Astrocyte (in vitro differentiated cells and primary cell): ENCODE measurements at regions not wholly inside any gene's neighbourhood (a gene's known extent, or its start where the extent isn't known, plus 50 kb on each side); places are given as distances from the start of the nearest gene placed in this dataset.

Source experiments
- DNase-seq: peaks from one replicate; pipeline ENCODE4 v3.0.0-alpha.2; 2010; ENCODE audit warnings: low read depth
- FAIRE-seq: peaks from 2 replicates; lab custom pipeline; 2011; peaks lifted over from hg19 to GRCh38; lab: Jason Lieb, UNC
- H2AFZ ChIP-seq: 2 replicates; pipeline ENCODE4 v1.6.0; 2012; ENCODE audit warnings: low read depth, low read length, inconsistent platforms
- H3K27ac ChIP-seq: 2 replicates; pipeline ENCODE4 v1.5.1; 2011; ENCODE audit warnings: low read depth, low read length, inconsistent platforms
- H3K27me3 ChIP-seq: 2 replicates; pipeline ENCODE4 v1.6.0; 2011; ENCODE audit warnings: low read length, inconsistent platforms; ENCODE audit not compliant: insufficient read depth
- H3K36me3 ChIP-seq: 2 replicates; pipeline ENCODE4 v1.5.1; 2011; ENCODE audit warnings: low read length, inconsistent platforms; ENCODE audit not compliant: insufficient read depth
- H3K4me1 ChIP-seq: 2 replicates; pipeline ENCODE4 v1.5.1; 2011; ENCODE audit warnings: low read length, inconsistent platforms; ENCODE audit not compliant: insufficient read depth
- H3K4me2 ChIP-seq: 2 replicates; pipeline ENCODE4 v1.6.0; 2012; ENCODE audit warnings: low read length, inconsistent platforms
- H3K4me3 ChIP-seq: 2 replicates; pipeline ENCODE4 v1.5.1; 2011; ENCODE audit warnings: low read depth, mild to moderate bottlenecking, low read length, inconsistent platforms; ENCODE audit not compliant: insufficient read depth
- H3K79me2 ChIP-seq: 2 replicates; pipeline ENCODE4 v1.6.0; 2012; ENCODE audit warnings: mild to moderate bottlenecking, low read length, inconsistent platforms; ENCODE audit not compliant: insufficient read depth
- H3K9ac ChIP-seq: 2 replicates; pipeline ENCODE4 v1.6.0; 2012; ENCODE audit warnings: mild to moderate bottlenecking, low read length, inconsistent platforms
- H3K9me3 ChIP-seq: 2 replicates; pipeline ENCODE4 v1.5.1; 2012; ENCODE audit warnings: low read depth, mild to moderate bottlenecking, low read length, inconsistent platforms; ENCODE audit not compliant: insufficient read depth
- H4K20me1 ChIP-seq: 2 replicates; pipeline ENCODE4 v1.6.0; 2012; ENCODE audit warnings: low read length, inconsistent platforms; ENCODE audit not compliant: insufficient read depth
- H3K27ac Mint-ChIP-seq: one replicate; pipeline ENCODE4 v1.8.0; 2021; ENCODE audit warnings: mild to moderate bottlenecking, mixed read lengths; ENCODE audit not compliant: unreplicated experiment
- H3K27me3 Mint-ChIP-seq: one replicate; pipeline ENCODE4 v1.8.0; 2021; ENCODE audit warnings: low read depth, mixed read lengths; ENCODE audit not compliant: unreplicated experiment
- H3K36me3 Mint-ChIP-seq: one replicate; pipeline ENCODE4 v1.8.0; 2021; ENCODE audit warnings: low read depth, mixed read lengths; ENCODE audit not compliant: unreplicated experiment
- H3K4me1 Mint-ChIP-seq: one replicate; pipeline ENCODE4 v1.8.0; 2021; ENCODE audit warnings: low read depth, mixed read lengths; ENCODE audit not compliant: unreplicated experiment
- H3K4me3 Mint-ChIP-seq: one replicate; pipeline ENCODE4 v1.8.0; 2021; ENCODE audit warnings: mild to moderate bottlenecking, moderate library complexity, mixed read lengths; ENCODE audit not compliant: unreplicated experiment
- H3K9me3 Mint-ChIP-seq: one replicate; pipeline ENCODE4 v1.8.0; 2021; ENCODE audit warnings: mild to moderate bottlenecking, mixed read lengths; ENCODE audit not compliant: unreplicated experiment
- EZH2 ChIP-seq: IDR thresholded peaks from 2 replicates; pipeline ENCODE4 v1.6.1; 2012; ENCODE audit warnings: mild to moderate bottlenecking, low read length, inconsistent platforms; ENCODE audit not compliant: insufficient read depth
- TF ChIP-seq, protein P1 (sequence below): IDR thresholded peaks from 2 replicates; pipeline ENCODE4 v1.5.1; 2011; ENCODE audit warnings: low read depth, mild to moderate bottlenecking, inconsistent platforms, low read length, moderate library complexity; ENCODE audit not compliant: insufficient read depth

- Histone ChIP-seq H3K27me3 (no peaks in the 10 kb centered on the region), H3K4me2 (no peak overlapping the region), H4K20me1 (no peaks in the 10 kb centered on the region), H3K9me3 (no peaks in the 10 kb centered on the region), H3K79me2 (no peaks in the 10 kb centered on the region), H3K9ac (no peak overlapping the region), H3K27ac (no peak overlapping the region), H2AFZ (no peak overlapping the region), H3K4me3 (no peak overlapping the region), H3K4me1 (no peaks in the 10 kb centered on the region), H3K36me3 (no peaks in the 10 kb centered on the region)
- Mint-ChIP-seq H3K36me3 (no peaks in the 10 kb centered on the region), H3K27me3 (no peaks in the 10 kb centered on the region), H3K27ac (no peak overlapping the region), H3K4me3 (no peak overlapping the region), H3K9me3 (no peaks in the 10 kb centered on the region), H3K4me1 (peaks cover 3% of the 10 kb centered on the region)
- TF ChIP-seq, protein P1, sequence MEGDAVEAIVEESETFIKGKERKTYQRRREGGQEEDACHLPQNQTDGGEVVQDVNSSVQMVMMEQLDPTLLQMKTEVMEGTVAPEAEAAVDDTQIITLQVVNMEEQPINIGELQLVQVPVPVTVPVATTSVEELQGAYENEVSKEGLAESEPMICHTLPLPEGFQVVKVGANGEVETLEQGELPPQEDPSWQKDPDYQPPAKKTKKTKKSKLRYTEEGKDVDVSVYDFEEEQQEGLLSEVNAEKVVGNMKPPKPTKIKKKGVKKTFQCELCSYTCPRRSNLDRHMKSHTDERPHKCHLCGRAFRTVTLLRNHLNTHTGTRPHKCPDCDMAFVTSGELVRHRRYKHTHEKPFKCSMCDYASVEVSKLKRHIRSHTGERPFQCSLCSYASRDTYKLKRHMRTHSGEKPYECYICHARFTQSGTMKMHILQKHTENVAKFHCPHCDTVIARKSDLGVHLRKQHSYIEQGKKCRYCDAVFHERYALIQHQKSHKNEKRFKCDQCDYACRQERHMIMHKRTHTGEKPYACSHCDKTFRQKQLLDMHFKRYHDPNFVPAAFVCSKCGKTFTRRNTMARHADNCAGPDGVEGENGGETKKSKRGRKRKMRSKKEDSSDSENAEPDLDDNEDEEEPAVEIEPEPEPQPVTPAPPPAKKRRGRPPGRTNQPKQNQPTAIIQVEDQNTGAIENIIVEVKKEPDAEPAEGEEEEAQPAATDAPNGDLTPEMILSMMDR = no peak
- TF ChIP-seq EZH2 = no peak
- FAIRE-seq (no peak), DNase-seq (no peak)
These were observed 219.0 kb upstream of the SPRY2 start for GRCh38 chr13:80559944-80560343.

DNA sequence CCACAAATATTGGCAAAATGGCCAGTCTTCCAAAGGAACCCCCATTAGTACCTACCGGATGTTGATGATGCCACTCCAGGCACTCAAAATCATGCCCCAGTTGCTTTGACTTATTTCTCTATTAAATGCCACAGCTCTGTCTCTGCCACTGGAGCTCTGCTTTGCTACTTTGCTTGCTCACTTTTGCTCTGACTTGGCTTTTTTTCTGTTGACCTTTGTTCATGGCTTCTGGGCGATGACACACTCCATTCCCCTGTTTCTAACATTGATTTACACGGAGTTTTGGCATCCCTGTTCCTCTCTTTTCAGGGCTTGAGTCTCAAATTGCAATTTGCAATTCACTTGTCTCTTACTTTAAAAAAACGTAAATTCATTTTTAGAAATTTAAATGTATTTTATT is 217.1 kb upstream of the SPRY2 start:
- H2AFZ ChIP-seq = no peak overlapping the region
- no peak overlapping the region for H3K4me3 Mint-ChIP-seq
- no peak for DNase-seq

More for the DNA sequence above, 217.1 kb upstream of the SPRY2 start:
- Mint-ChIP-seq H3K9me3 (no peaks in the 10 kb centered on the region), H3K27me3 (no peaks in the 10 kb centered on the region), H3K36me3 (no peaks in the 10 kb centered on the region), H3K4me1 (peaks cover 3% of the 10 kb centered on the region), H3K27ac (no peak overlapping the region)
- Histone ChIP-seq H3K9me3 (no peaks in the 10 kb centered on the region), H3K4me3 (no peak overlapping the region), H3K79me2 (no peaks in the 10 kb centered on the region), H3K27ac (no peak overlapping the region), H3K9ac (no peak overlapping the region), H3K27me3 (no peaks in the 10 kb centered on the region), H3K4me1 (no peaks in the 10 kb centered on the region), H3K4me2 (no peak overlapping the region), H4K20me1 (no peaks in the 10 kb centered on the region), H3K36me3 (no peaks in the 10 kb centered on the region)
- TF ChIP-seq, protein P1 = no peak
- no peak for TF ChIP-seq EZH2
- FAIRE-seq = no peak
